ENCODE measurements at regions not wholly inside any gene's neighbourhood (a gene's known extent, or its start where the extent isn't known, plus 50 kb on each side); places are given as distances from the start of the nearest gene placed in this dataset.

DNA sequence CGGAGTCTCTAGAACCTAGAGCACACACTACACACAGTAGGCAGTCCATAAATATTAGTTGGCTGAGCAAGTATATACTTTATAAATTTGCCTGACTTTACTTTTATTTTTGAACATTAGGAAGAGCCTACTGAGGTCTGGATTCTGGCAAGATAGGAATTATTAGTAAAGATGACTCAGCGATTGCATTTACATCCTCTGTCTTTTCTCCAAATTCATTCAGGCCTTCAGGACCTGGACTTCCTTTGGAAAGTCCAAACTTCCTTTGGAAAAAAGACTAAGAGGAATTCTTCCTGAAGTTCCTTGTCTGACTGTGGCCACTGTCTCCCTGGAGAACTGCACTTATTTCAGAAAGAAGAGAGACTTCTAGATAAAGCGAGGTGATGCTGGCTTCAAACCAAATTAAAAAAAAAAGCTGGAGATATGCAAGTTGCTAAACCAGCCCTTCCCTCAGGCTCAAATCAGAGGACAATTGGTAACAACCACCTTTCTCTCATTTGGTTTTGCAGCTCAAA is 251.3 kb downstream of the GAS1 start:
- no peaks in the 10 kb centered on the region for H3K36me3 ChIP-seq
- no peaks in the 10 kb centered on the region for H3K27me3 ChIP-seq
- DNase-seq (ENCODE audit: low read depth in 1 of 2, low spot score in 1 of 2), result peak in 1 of 2 donors; percentile 51
- H3K9me3 ChIP-seq (ENCODE audit: low read depth), result no peaks in the 10 kb centered on the region
- TF ChIP-seq, protein P1, sequence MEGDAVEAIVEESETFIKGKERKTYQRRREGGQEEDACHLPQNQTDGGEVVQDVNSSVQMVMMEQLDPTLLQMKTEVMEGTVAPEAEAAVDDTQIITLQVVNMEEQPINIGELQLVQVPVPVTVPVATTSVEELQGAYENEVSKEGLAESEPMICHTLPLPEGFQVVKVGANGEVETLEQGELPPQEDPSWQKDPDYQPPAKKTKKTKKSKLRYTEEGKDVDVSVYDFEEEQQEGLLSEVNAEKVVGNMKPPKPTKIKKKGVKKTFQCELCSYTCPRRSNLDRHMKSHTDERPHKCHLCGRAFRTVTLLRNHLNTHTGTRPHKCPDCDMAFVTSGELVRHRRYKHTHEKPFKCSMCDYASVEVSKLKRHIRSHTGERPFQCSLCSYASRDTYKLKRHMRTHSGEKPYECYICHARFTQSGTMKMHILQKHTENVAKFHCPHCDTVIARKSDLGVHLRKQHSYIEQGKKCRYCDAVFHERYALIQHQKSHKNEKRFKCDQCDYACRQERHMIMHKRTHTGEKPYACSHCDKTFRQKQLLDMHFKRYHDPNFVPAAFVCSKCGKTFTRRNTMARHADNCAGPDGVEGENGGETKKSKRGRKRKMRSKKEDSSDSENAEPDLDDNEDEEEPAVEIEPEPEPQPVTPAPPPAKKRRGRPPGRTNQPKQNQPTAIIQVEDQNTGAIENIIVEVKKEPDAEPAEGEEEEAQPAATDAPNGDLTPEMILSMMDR (IDR thresholded peaks at IDR 0.05; ENCODE audit: low read depth, low read length), result no peak
- H3K4me1 ChIP-seq (ENCODE audit: low read depth), result no peaks in the 10 kb centered on the region
- no peak overlapping the region for H3K27ac ChIP-seq
- no peak overlapping the region for H3K4me3 ChIP-seq

GRCh38 chr9:86690034-86690433 is 257.3 kb downstream of the GAS1 start:
- Histone ChIP-seq H3K9me3 (ENCODE audit: low read depth) (no peaks in the 10 kb centered on the region), H3K27ac (no peak overlapping the region), H3K36me3 (no peaks in the 10 kb centered on the region), H3K4me1 (ENCODE audit: low read depth) (no peaks in the 10 kb centered on the region), H3K4me3 (no peak overlapping the region), H3K27me3 (no peaks in the 10 kb centered on the region)
- DNase-seq (ENCODE audit: low read depth in 1 of 2, low spot score in 1 of 2), result no peak
- TF ChIP-seq, protein P1 (IDR thresholded peaks at IDR 0.05; ENCODE audit: low read depth, low read length), result no peak

DNA sequence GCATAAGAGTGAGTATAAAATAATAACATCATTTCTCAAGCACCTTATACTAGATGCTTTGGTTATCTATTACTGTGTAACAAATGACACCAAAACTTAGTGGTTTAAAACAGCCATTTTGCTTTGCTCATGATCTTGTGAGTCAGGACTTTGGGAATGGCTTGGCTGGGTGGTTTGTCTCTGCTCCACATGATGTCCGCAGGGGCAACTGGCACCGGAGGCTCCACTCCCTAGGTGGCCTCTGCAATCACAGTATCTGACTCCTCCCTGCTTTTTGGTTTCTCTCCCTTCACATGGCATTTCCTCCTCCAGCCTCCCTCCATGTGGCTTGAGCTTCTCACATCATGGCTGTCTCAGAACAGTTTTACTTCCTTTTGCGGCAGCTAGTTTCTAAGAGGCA is 259.5 kb downstream of the GAS1 start:
- TF ChIP-seq, protein P1 (IDR thresholded peaks at IDR 0.05; ENCODE audit: low read depth, low read length), result no peak
- Histone ChIP-seq H3K36me3 (no peaks in the 10 kb centered on the region), H3K4me3 (no peak overlapping the region), H3K9me3 (ENCODE audit: low read depth) (no peaks in the 10 kb centered on the region), H3K27me3 (no peaks in the 10 kb centered on the region), H3K27ac (no peak overlapping the region), H3K4me1 (ENCODE audit: low read depth) (no peaks in the 10 kb centered on the region)
- DNase-seq (ENCODE audit: low read depth in 1 of 2, low spot score in 1 of 2), result no peak

GRCh38 chr9:86685556-86685955 is 261.8 kb downstream of the GAS1 start:
- H3K27ac ChIP-seq, result no peak overlapping the region
- H3K4me3 ChIP-seq, result no peak overlapping the region
- no peaks in the 10 kb centered on the region for H3K4me1 ChIP-seq (ENCODE audit: low read depth)
- DNase-seq (ENCODE audit: low read depth in 1 of 2, low spot score in 1 of 2), result no peak
- H3K9me3 ChIP-seq (ENCODE audit: low read depth), result no peaks in the 10 kb centered on the region
- TF ChIP-seq, protein P1 (IDR thresholded peaks at IDR 0.05; ENCODE audit: low read depth, low read length), result no peak
- no peaks in the 10 kb centered on the region for H3K36me3 ChIP-seq
- no peaks in the 10 kb centered on the region for H3K27me3 ChIP-seq

DNA sequence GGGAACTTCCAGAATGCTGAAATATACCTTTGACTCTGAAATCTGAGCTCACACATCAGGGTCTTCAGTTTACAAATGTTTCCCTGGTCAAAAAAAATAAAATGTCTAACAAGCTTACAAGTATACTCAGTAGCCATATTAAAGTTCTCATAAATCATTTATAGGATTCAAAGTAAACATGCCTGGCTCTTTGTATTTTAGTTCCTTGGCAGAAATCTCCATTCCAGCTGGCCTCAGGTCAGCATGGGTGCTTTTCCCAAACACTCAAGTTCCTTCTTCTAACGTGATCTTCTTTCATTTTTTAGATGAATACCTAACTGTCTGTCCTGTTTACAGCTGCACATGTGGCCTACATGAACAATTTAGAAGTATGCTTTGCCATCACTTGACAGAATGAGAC is 263.2 kb downstream of the GAS1 start:
- Histone ChIP-seq H3K27me3 (no peaks in the 10 kb centered on the region), H3K36me3 (no peaks in the 10 kb centered on the region), H3K4me3 (no peak overlapping the region), H3K9me3 (ENCODE audit: low read depth) (no peaks in the 10 kb centered on the region), H3K4me1 (ENCODE audit: low read depth) (no peaks in the 10 kb centered on the region), H3K27ac (no peak overlapping the region)
- DNase-seq (ENCODE audit: low read depth in 1 of 2, low spot score in 1 of 2), result no peak
- TF ChIP-seq, protein P1 (IDR thresholded peaks at IDR 0.05; ENCODE audit: low read depth, low read length), result no peak

DNA sequence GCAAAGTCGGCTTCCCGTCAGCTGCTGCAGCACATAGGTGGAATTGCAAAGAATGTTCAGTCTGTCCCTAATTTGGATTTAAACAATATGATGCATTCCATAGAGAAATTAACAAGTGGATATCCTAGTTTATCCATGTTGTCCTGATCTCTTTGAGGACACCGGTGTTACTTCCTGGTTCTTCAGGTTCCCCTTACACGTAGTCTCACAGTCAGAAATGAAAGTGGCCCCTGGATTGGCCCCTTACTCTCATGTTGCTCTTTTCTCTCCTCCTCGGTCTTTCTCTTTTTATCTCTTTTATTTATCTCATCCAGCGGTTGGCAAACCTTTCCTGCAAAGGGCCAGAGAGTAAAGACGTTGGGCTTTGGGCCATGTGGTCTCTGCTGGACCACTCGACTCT is 265.1 kb downstream of the GAS1 start:
- TF ChIP-seq, protein P1 (IDR thresholded peaks at IDR 0.05; ENCODE audit: low read depth, low read length), result no peak
- Histone ChIP-seq H3K27ac (no peak overlapping the region), H3K27me3 (no peaks in the 10 kb centered on the region), H3K4me1 (ENCODE audit: low read depth) (no peaks in the 10 kb centered on the region), H3K36me3 (no peaks in the 10 kb centered on the region), H3K9me3 (ENCODE audit: low read depth) (no peaks in the 10 kb centered on the region), H3K4me3 (no peak overlapping the region)
- DNase-seq (ENCODE audit: low read depth in 1 of 2, low spot score in 1 of 2), result no peak
